Activated CD4-positive, alpha-beta T cell treated with anti-CD3 and anti-CD28 coated beads for 1 hour (primary cell): ENCODE measurements at regions not wholly inside any gene's neighbourhood (a gene's known extent, or its start where the extent isn't known, plus 50 kb on each side); places are given as distances from the start of the nearest gene placed in this dataset.
"Not testable (repeated sequence)": the region's sequence is repeated elsewhere in the genome, so short reads cannot be mapped to it uniquely, and the experiment has no call there.

Experiments
- DNase-seq: peaks from one replicate; pipeline ENCODE4 v3.0.0-alpha.2; 2020

- DNase-seq, result no peak
Measured at GRCh38 chr11:87535513-87535912, 497.8 kb downstream of the TMEM135 start.

GRCh38 chr11:87531835-87532234 is 494.1 kb downstream of the TMEM135 start:
- DNase-seq, result not testable (repeated sequence)

- no peak for DNase-seq
Measured at GRCh38 chr11:87529486-87529885, 491.8 kb downstream of the TMEM135 start.

GRCh38 chr11:87528752-87529151 is 491.0 kb downstream of the TMEM135 start:
- DNase-seq, result no peak

GRCh38 chr11:87523276-87523675 is 485.5 kb downstream of the TMEM135 start:
- no peak for DNase-seq

- DNase-seq, result no peak
Measured at GRCh38 chr11:87518266-87518665, 480.5 kb downstream of the TMEM135 start.

GRCh38 chr11:87517351-87517750 is 479.6 kb downstream of the TMEM135 start:
- DNase-seq, result no peak

- not testable (repeated sequence) for DNase-seq
Measured at GRCh38 chr11:87507722-87508121, 470.0 kb downstream of the TMEM135 start.

- not testable (repeated sequence) for DNase-seq
Measured at GRCh38 chr11:87506946-87507345, 469.2 kb downstream of the TMEM135 start.

GRCh38 chr11:87501388-87501787 is 463.7 kb downstream of the TMEM135 start:
- no peak for DNase-seq

- DNase-seq, result not testable (repeated sequence)
Measured at GRCh38 chr11:87494936-87495335, 457.2 kb downstream of the TMEM135 start.

- not testable (repeated sequence) for DNase-seq
Measured at GRCh38 chr11:87494026-87494425, 456.3 kb downstream of the TMEM135 start.

- no peak for DNase-seq
Measured at GRCh38 chr11:87493516-87493915, 455.8 kb downstream of the TMEM135 start.

- no peak for DNase-seq
Measured at GRCh38 chr11:87491381-87491780, 453.6 kb downstream of the TMEM135 start.

- no peak for DNase-seq
Measured at GRCh38 chr11:87490671-87491070, 452.9 kb downstream of the TMEM135 start.

- DNase-seq, result no peak
Measured at GRCh38 chr11:87484566-87484965, 446.8 kb downstream of the TMEM135 start.

GRCh38 chr11:87477321-87477720 is 439.6 kb downstream of the TMEM135 start:
- DNase-seq, result no peak

GRCh38 chr11:87473174-87473573 is 435.4 kb downstream of the TMEM135 start:
- no peak for DNase-seq

- no peak for DNase-seq
Measured at GRCh38 chr11:87466223-87466622, 428.5 kb downstream of the TMEM135 start.

GRCh38 chr11:87465716-87466115 is 428.0 kb downstream of the TMEM135 start:
- no peak for DNase-seq

- no peak for DNase-seq
Measured at GRCh38 chr11:87463486-87464102, 425.9 kb downstream of the TMEM135 start.

- DNase-seq, result no peak
Measured at GRCh38 chr11:87462171-87462570, 424.4 kb downstream of the TMEM135 start.

- DNase-seq, result no peak
Measured at GRCh38 chr11:87460842-87461637, 423.3 kb downstream of the TMEM135 start.

GRCh38 chr11:87460279-87460678 is 422.5 kb downstream of the TMEM135 start:
- DNase-seq, result no peak

GRCh38 chr11:87459351-87459750 is 421.6 kb downstream of the TMEM135 start:
- DNase-seq, result no peak
